Keratinocyte (primary cell): ENCODE measurements at regions not wholly inside any gene's neighbourhood (a gene's known extent, or its start where the extent isn't known, plus 50 kb on each side); places are given as distances from the start of the nearest gene placed in this dataset.

ENCODE experiments used
- DNase-seq: peaks from one replicate; pipeline ENCODE4 v3.0.0-alpha.2; 2011; ENCODE audit warnings: low read depth, missing footprints, low spot score
- FAIRE-seq: peaks from 2 replicates; lab custom pipeline; 2011; peaks lifted over from hg19 to GRCh38; lab: Jason Lieb, UNC
- H2AFZ ChIP-seq: 2 replicates; pipeline ENCODE4 v1.6.0; 2012; ENCODE audit warnings: low read length, control low read depth, inconsistent platforms; ENCODE audit not compliant: control insufficient read depth
- H3K27ac ChIP-seq: 2 replicates; pipeline ENCODE4 v1.5.1; 2011; ENCODE audit warnings: low read length; ENCODE audit not compliant: control insufficient read depth, insufficient read depth
- H3K27me3 ChIP-seq: 3 replicates; pipeline ENCODE4 v1.6.0; 2011; ENCODE audit warnings: low read length; ENCODE audit not compliant: control insufficient read depth, insufficient read depth; ENCODE audit errors: extremely low read depth
- H3K36me3 ChIP-seq, 2 experiments: 2 replicates in 1 of 2; 3 replicates in 1 of 2; pipeline ENCODE4 v1.5.1; 2011; ENCODE audit warnings: low read length in 2 of 2, mild to moderate bottlenecking in 1 of 2; ENCODE audit not compliant: control insufficient read depth in 2 of 2, insufficient read depth in 2 of 2; ENCODE audit errors: extremely low read depth in 1 of 2
- H3K4me1 ChIP-seq: 3 replicates; pipeline ENCODE4 v1.5.1; 2011; ENCODE audit warnings: low read length; ENCODE audit not compliant: control insufficient read depth, insufficient read depth; ENCODE audit errors: extremely low read depth
- H3K4me2 ChIP-seq: 3 replicates; pipeline ENCODE4 v1.6.0; 2011; ENCODE audit warnings: low read depth, low read length; ENCODE audit not compliant: control insufficient read depth, insufficient read depth; ENCODE audit errors: extremely low read depth
- H3K4me3 ChIP-seq, 3 experiments: fragments of 200-600 bp in 1 of 3; sonication (generic) in 1 of 3; 2 replicates in 2 of 3; 3 replicates in 1 of 3; pipeline ENCODE4 v1.5.1; 2011 to 2016; ENCODE audit warnings: low read length in 3 of 3, mild to moderate bottlenecking in 3 of 3, control low read depth in 2 of 3, inconsistent platforms in 1 of 3, low read depth in 1 of 3, mixed read lengths in 1 of 3, mixed run types in 1 of 3, moderate library complexity in 1 of 3; ENCODE audit not compliant: control insufficient read depth in 2 of 3, insufficient read depth in 2 of 3; ENCODE audit errors: extremely low read depth in 1 of 3
- H3K79me2 ChIP-seq: 2 replicates; pipeline ENCODE4 v1.6.0; 2012; ENCODE audit warnings: low read length; ENCODE audit not compliant: control insufficient read depth, insufficient read depth
- H3K9ac ChIP-seq: 3 replicates; pipeline ENCODE4 v1.6.0; 2011; ENCODE audit warnings: low read length; ENCODE audit not compliant: control insufficient read depth, insufficient read depth; ENCODE audit errors: extremely low read depth
- H3K9me1 ChIP-seq: 3 replicates; pipeline ENCODE4 v1.6.0; 2011; ENCODE audit warnings: low read length; ENCODE audit not compliant: control insufficient read depth, insufficient read depth; ENCODE audit errors: extremely low read depth
- H3K9me3 ChIP-seq: 2 replicates; pipeline ENCODE4 v1.5.1; 2012; ENCODE audit warnings: low read depth, low read length; ENCODE audit not compliant: control insufficient read depth
- H4K20me1 ChIP-seq: 3 replicates; pipeline ENCODE4 v1.6.0; 2011; ENCODE audit warnings: low read length; ENCODE audit not compliant: control insufficient read depth, insufficient read depth; ENCODE audit errors: extremely low read depth
- EZH2 ChIP-seq: IDR thresholded peaks from one replicate; pipeline ENCODE4 v1.6.1; 2012; ENCODE audit warnings: inconsistent platforms, mild to moderate bottlenecking, low read length, moderate library complexity
- dilution Hi-C: fragments of 300-500 bp; cut with MboI; formaldehyde crosslinking; loops from one replicate; pipeline ENCODE4 v1.7.0; 2020; ENCODE audit warnings: low sequenced_read_pairs; ENCODE audit not compliant: extremely low pct_ligation_motif_present
- TF ChIP-seq, protein P1 (sequence below), 3 experiments: IDR thresholded peaks in 1 of 3; conservative IDR thresholded peaks in 1 of 3; optimal IDR thresholded peaks in 1 of 3; 2 replicates in 2 of 3; 3 replicates in 1 of 3; pipeline versions ENCODE3 to v1.5.1; 2011; ENCODE audit warnings: low read length in 3 of 3, mild to moderate bottlenecking in 3 of 3, moderate library complexity in 2 of 3, control low read depth in 1 of 3, inconsistent platforms in 1 of 3; ENCODE audit not compliant: insufficient read depth in 2 of 3; ENCODE audit errors: extremely low read depth in 1 of 3

DNA sequence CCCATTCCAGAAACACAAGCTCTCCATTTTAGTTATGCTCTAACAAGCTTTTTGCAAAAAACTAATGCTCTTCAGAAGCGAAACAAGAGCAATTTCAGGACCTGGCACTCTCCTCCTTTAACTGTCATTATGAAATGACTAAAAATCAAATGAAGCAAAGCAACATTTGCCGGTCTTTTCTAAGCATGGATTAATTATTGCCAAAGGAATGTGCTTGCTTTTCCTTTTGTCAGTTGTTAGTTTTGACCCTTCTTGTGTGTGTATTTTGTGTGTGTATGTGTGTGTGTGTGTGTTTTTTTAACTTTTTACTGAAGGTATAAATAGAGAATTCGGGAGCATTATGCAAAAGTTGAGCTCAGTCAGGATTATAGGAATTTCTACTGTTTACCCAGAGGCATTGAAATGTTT lies 509.1 kb downstream of the TUSC7 start:
- H3K4me1 ChIP-seq: no peaks in the 10 kb centered on the region
- H4K20me1 ChIP-seq: no peaks in the 10 kb centered on the region
- H3K9me3 ChIP-seq: no peaks in the 10 kb centered on the region
- H3K27ac ChIP-seq: no peak overlapping the region
- no peak overlapping the region for H3K4me3 ChIP-seq
- no peak overlapping the region for H3K4me2 ChIP-seq
- no peak for FAIRE-seq
- H2AFZ ChIP-seq: no peak overlapping the region
- TF ChIP-seq, protein P1, sequence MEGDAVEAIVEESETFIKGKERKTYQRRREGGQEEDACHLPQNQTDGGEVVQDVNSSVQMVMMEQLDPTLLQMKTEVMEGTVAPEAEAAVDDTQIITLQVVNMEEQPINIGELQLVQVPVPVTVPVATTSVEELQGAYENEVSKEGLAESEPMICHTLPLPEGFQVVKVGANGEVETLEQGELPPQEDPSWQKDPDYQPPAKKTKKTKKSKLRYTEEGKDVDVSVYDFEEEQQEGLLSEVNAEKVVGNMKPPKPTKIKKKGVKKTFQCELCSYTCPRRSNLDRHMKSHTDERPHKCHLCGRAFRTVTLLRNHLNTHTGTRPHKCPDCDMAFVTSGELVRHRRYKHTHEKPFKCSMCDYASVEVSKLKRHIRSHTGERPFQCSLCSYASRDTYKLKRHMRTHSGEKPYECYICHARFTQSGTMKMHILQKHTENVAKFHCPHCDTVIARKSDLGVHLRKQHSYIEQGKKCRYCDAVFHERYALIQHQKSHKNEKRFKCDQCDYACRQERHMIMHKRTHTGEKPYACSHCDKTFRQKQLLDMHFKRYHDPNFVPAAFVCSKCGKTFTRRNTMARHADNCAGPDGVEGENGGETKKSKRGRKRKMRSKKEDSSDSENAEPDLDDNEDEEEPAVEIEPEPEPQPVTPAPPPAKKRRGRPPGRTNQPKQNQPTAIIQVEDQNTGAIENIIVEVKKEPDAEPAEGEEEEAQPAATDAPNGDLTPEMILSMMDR (optimal IDR thresholded peaks at IDR 0.05 in 1 of 3, IDR thresholded peaks at IDR 0.05 in 1 of 3, conservative IDR thresholded peaks at IDR 0.05 in 1 of 3; ENCODE audit: extremely low read depth in 1 of 3, insufficient read depth in 2 of 3, low read length in 3 of 3): no peak
- TF ChIP-seq EZH2: no peak
- dilution Hi-C loops: no loop called here
- H3K79me2 ChIP-seq: no peaks in the 10 kb centered on the region
- DNase-seq: no peak
- no peak overlapping the region for H3K9ac ChIP-seq
- no peaks in the 10 kb centered on the region for H3K36me3 ChIP-seq
- no peaks in the 10 kb centered on the region for H3K27me3 ChIP-seq
- H3K9me1 ChIP-seq: no peaks in the 10 kb centered on the region

DNA sequence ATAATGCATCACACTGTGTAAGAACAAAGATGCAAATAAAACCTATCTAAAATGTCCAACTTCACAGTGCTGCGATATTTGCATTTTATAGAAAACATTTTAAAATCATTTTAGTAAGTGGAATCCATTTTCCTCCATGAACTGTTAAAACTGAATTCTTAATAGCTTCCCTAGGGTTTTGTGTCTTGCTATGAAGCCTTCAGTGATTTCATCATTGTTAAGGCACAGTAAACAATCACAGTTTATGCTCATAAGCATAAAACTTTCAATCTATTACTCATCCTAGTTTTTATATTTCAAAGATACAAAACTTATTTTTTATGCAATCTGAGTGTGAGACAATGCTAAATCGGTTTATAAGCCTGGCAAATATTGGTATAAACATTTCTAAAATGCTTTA lies 509.7 kb downstream of the TUSC7 start:
- H3K36me3 ChIP-seq: no peaks in the 10 kb centered on the region
- H3K4me1 ChIP-seq: no peaks in the 10 kb centered on the region
- no peak overlapping the region for H3K4me3 ChIP-seq
- H2AFZ ChIP-seq: no peak overlapping the region
- DNase-seq (no peak), FAIRE-seq (no peak)
- no peak overlapping the region for H3K9ac ChIP-seq
- no peaks in the 10 kb centered on the region for H3K9me3 ChIP-seq
- dilution Hi-C loops: no loop called here
- H4K20me1 ChIP-seq: no peaks in the 10 kb centered on the region
- H3K27ac ChIP-seq: no peak overlapping the region
- no peaks in the 10 kb centered on the region for H3K79me2 ChIP-seq
- no peaks in the 10 kb centered on the region for H3K9me1 ChIP-seq
- no peak overlapping the region for H3K4me2 ChIP-seq
- no peaks in the 10 kb centered on the region for H3K27me3 ChIP-seq
- TF ChIP-seq EZH2: no peak
- TF ChIP-seq, protein P1 (optimal IDR thresholded peaks at IDR 0.05 in 1 of 3, IDR thresholded peaks at IDR 0.05 in 1 of 3, conservative IDR thresholded peaks at IDR 0.05 in 1 of 3; ENCODE audit: extremely low read depth in 1 of 3, insufficient read depth in 2 of 3, low read length in 3 of 3): no peak
